ENCODE measurements at regions not wholly inside any gene's neighbourhood (a gene's known extent, or its start where the extent isn't known, plus 50 kb on each side); places are given as distances from the start of the nearest gene placed in this dataset.

DNA sequence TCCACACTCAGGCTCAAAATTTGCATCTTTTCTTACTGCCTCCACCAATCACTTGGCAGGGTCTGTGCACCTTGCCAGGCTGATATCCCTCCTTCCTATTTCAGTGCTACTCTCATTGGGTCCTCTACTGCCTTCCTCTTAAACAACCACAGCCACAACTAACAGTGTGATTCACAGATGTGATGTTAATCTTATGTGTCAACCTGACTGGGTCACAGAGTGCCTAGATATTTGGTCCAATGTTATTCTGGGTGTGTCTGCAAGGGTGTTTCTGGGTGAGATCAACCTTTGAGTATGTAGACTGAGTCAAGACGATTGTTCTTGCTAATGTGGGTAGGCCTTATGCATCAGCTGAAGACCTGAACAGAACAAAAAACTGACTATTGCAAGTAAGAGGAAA is 51.3 kb upstream of the IRX6 start:
- TF ChIP-seq, protein P1, sequence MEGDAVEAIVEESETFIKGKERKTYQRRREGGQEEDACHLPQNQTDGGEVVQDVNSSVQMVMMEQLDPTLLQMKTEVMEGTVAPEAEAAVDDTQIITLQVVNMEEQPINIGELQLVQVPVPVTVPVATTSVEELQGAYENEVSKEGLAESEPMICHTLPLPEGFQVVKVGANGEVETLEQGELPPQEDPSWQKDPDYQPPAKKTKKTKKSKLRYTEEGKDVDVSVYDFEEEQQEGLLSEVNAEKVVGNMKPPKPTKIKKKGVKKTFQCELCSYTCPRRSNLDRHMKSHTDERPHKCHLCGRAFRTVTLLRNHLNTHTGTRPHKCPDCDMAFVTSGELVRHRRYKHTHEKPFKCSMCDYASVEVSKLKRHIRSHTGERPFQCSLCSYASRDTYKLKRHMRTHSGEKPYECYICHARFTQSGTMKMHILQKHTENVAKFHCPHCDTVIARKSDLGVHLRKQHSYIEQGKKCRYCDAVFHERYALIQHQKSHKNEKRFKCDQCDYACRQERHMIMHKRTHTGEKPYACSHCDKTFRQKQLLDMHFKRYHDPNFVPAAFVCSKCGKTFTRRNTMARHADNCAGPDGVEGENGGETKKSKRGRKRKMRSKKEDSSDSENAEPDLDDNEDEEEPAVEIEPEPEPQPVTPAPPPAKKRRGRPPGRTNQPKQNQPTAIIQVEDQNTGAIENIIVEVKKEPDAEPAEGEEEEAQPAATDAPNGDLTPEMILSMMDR (IDR thresholded peaks at IDR 0.05; ENCODE audit: poor library complexity), result no peak
- TF ChIP-seq EZH2 (IDR thresholded peaks at IDR 0.05; ENCODE audit: borderline replicate concordance) (no peak), EZH2phosphoT487 (IDR thresholded peaks at IDR 0.05; ENCODE audit: low read depth, severe bottlenecking, unreplicated experiment) (no peak)
